Muscle layer of colon (tissue), 2 donors: ENCODE measurements at regions not wholly inside any gene's neighbourhood (a gene's known extent, or its start where the extent isn't known, plus 50 kb on each side); places are given as distances from the start of the nearest gene placed in this dataset.
"Not testable (repeated sequence)": the region's sequence is repeated elsewhere in the genome, so short reads cannot be mapped to it uniquely, and the experiment has no call there.

Source experiments
- H3K27ac ChIP-seq: one replicate; pipeline ENCODE4 v1.7.0; 2013; ENCODE audit warnings: low read depth, mild to moderate bottlenecking, low read length, moderate library complexity
- H3K27me3 ChIP-seq, 2 donors: one replicate each; pipeline ENCODE4 v1.7.0; 2013; ENCODE audit warnings: low read length in 2 of 2, mild to moderate bottlenecking in 2 of 2; ENCODE audit not compliant: insufficient read depth in 2 of 2, control insufficient read depth in 1 of 2
- H3K36me3 ChIP-seq: one replicate; pipeline ENCODE4 v1.7.0; 2013; ENCODE audit warnings: mild to moderate bottlenecking, low read length; ENCODE audit not compliant: insufficient read depth
- H3K4me1 ChIP-seq: one replicate; pipeline ENCODE4 v1.7.0; 2013; ENCODE audit warnings: mild to moderate bottlenecking, low read length; ENCODE audit not compliant: insufficient read depth
- H3K4me3 ChIP-seq, 2 donors: one replicate each; pipeline ENCODE4 v1.7.0; 2013; ENCODE audit warnings: low read length in 2 of 2, low read depth in 1 of 2, mild to moderate bottlenecking in 1 of 2, moderate library complexity in 1 of 2
- H3K9ac ChIP-seq: one replicate; pipeline ENCODE4 v1.7.0; 2013; ENCODE audit warnings: low read length
- H3K9me3 ChIP-seq: one replicate; pipeline ENCODE4 v1.7.0; 2013; ENCODE audit warnings: mild to moderate bottlenecking, low read length
- donor health status: abdominal sarcoma.
- donor health status: Adenocarcinoma of cecum.

GRCh38 chr13:85132986-85133385 is 666.2 kb downstream of the SLITRK6 start:
- H3K27ac ChIP-seq, result no peak overlapping the region
- H3K9me3 ChIP-seq, result no peaks in the 10 kb centered on the region
- no peaks in the 10 kb centered on the region for H3K36me3 ChIP-seq
- H3K4me3 ChIP-seq, result no peak overlapping the region
- no peak overlapping the region for H3K9ac ChIP-seq
- no peaks in the 10 kb centered on the region for H3K27me3 ChIP-seq
- no peaks in the 10 kb centered on the region for H3K4me1 ChIP-seq

- not testable (repeated sequence) for H3K9me3 ChIP-seq, H3K4me1 ChIP-seq, H3K4me3 ChIP-seq
Measured at GRCh38 chr13:85123501-85123900, 675.7 kb downstream of the SLITRK6 start.

GRCh38 chr13:85108356-85108755 is 690.9 kb downstream of the SLITRK6 start:
- H3K27me3 ChIP-seq, result no peaks in the 10 kb centered on the region
- H3K36me3 ChIP-seq, result no peaks in the 10 kb centered on the region
- H3K9ac ChIP-seq, result no peak overlapping the region
- H3K4me3 ChIP-seq, result no peak overlapping the region
- no peak overlapping the region for H3K27ac ChIP-seq
- H3K4me1 ChIP-seq, result no peaks in the 10 kb centered on the region
- H3K9me3 ChIP-seq, result no peaks in the 10 kb centered on the region

More at GRCh38 chr13:85123501-85123900, 675.7 kb downstream of the SLITRK6 start:
- not testable (repeated sequence) for H3K27ac ChIP-seq, H3K9ac ChIP-seq, H3K36me3 ChIP-seq, H3K27me3 ChIP-seq

GRCh38 chr13:85099245-85099644 is 700.0 kb downstream of the SLITRK6 start:
- Histone ChIP-seq H3K27me3 (no peaks in the 10 kb centered on the region), H3K9me3 (no peaks in the 10 kb centered on the region), H3K9ac (no peak overlapping the region), H3K4me3 (no peak overlapping the region), H3K36me3 (no peaks in the 10 kb centered on the region), H3K27ac (no peak overlapping the region), H3K4me1 (no peaks in the 10 kb centered on the region)

- Histone ChIP-seq H3K4me1 (no peaks in the 10 kb centered on the region), H3K27ac (no peak overlapping the region), H3K4me3 (no peak overlapping the region), H3K9me3 (no peaks in the 10 kb centered on the region), H3K9ac (no peak overlapping the region), H3K27me3 (no peaks in the 10 kb centered on the region), H3K36me3 (no peaks in the 10 kb centered on the region)
Measured at GRCh38 chr13:85095418-85096272, 703.6 kb downstream of the SLITRK6 start.

- no peak overlapping the region for H3K9ac ChIP-seq
- H3K36me3 ChIP-seq, result no peaks in the 10 kb centered on the region
- no peak overlapping the region for H3K27ac ChIP-seq
- no peaks in the 10 kb centered on the region for H3K27me3 ChIP-seq
- H3K4me1 ChIP-seq, result no peaks in the 10 kb centered on the region
- no peaks in the 10 kb centered on the region for H3K9me3 ChIP-seq
- H3K4me3 ChIP-seq, result no peak overlapping the region
Measured at GRCh38 chr13:85093808-85094207, 705.4 kb downstream of the SLITRK6 start.

GRCh38 chr13:85091631-85092234 is 707.5 kb downstream of the SLITRK6 start:
- no peaks in the 10 kb centered on the region for H3K27me3 ChIP-seq

GRCh38 chr13:85089186-85089585 is 710.0 kb downstream of the SLITRK6 start:
- Histone ChIP-seq H3K36me3 (no peaks in the 10 kb centered on the region), H3K4me3 (no peak overlapping the region), H3K27ac (no peak overlapping the region), H3K9ac (no peak overlapping the region), H3K9me3 (no peaks in the 10 kb centered on the region), H3K27me3 (no peaks in the 10 kb centered on the region), H3K4me1 (no peaks in the 10 kb centered on the region)

More at GRCh38 chr13:85091631-85092234, 707.5 kb downstream of the SLITRK6 start:
- H3K9me3 ChIP-seq, result no peaks in the 10 kb centered on the region
- no peaks in the 10 kb centered on the region for H3K36me3 ChIP-seq
- H3K9ac ChIP-seq, result no peak overlapping the region
- H3K4me3 ChIP-seq, result no peak overlapping the region
- H3K4me1 ChIP-seq, result no peaks in the 10 kb centered on the region
- H3K27ac ChIP-seq, result no peak overlapping the region

- H3K9ac ChIP-seq, result no peak overlapping the region
- no peaks in the 10 kb centered on the region for H3K4me1 ChIP-seq
- H3K27me3 ChIP-seq, result no peaks in the 10 kb centered on the region
- H3K27ac ChIP-seq, result no peak overlapping the region
- no peaks in the 10 kb centered on the region for H3K36me3 ChIP-seq
- H3K9me3 ChIP-seq, result no peaks in the 10 kb centered on the region
- H3K4me3 ChIP-seq, result no peak overlapping the region
Measured at GRCh38 chr13:85080691-85081090, 718.5 kb downstream of the SLITRK6 start.

- H3K4me1 ChIP-seq, result no peaks in the 10 kb centered on the region
- H3K4me3 ChIP-seq, result no peak overlapping the region
- H3K27me3 ChIP-seq, result no peaks in the 10 kb centered on the region
- no peaks in the 10 kb centered on the region for H3K36me3 ChIP-seq
- no peak overlapping the region for H3K27ac ChIP-seq
- H3K9me3 ChIP-seq, result no peaks in the 10 kb centered on the region
- no peak overlapping the region for H3K9ac ChIP-seq
Measured at GRCh38 chr13:85076343-85076742, 722.9 kb downstream of the SLITRK6 start.

- H3K27ac ChIP-seq, result no peak overlapping the region
- H3K9me3 ChIP-seq, result no peaks in the 10 kb centered on the region
- H3K4me3 ChIP-seq, result no peak overlapping the region
- no peaks in the 10 kb centered on the region for H3K36me3 ChIP-seq
- no peaks in the 10 kb centered on the region for H3K4me1 ChIP-seq
- H3K9ac ChIP-seq, result no peak overlapping the region
- H3K27me3 ChIP-seq, result no peaks in the 10 kb centered on the region
Measured at GRCh38 chr13:85074543-85075313, 724.5 kb downstream of the SLITRK6 start.
